CD8-positive, alpha-beta memory T cell (primary cell): ENCODE measurements at regions not wholly inside any gene's neighbourhood (a gene's known extent, or its start where the extent isn't known, plus 50 kb on each side); places are given as distances from the start of the nearest gene placed in this dataset.

Source experiments
- CTCF ChIA-PET: fragments of 350-600 bp; sonication (Branson Sonifier 250); formaldehyde crosslinking; loops from one replicate; lab custom pipeline; 2021; ENCODE audit warnings: antibody characterized with exemption; lab: Charles Lee
- POLR2A ChIA-PET: fragments of 350-600 bp; sonication (Branson Sonifier 250); formaldehyde crosslinking; loops from one replicate; lab custom pipeline; 2021; ENCODE audit warnings: antibody characterized with exemption; lab: Charles Lee
- DNase-seq, 5 donors: peaks; one replicate each; pipeline versions ENCODE4 v3.0.0 to v3.0.0-alpha.2; 2020 to 2022; ENCODE audit warnings: mixed read lengths in 1 of 5
- H3K27ac ChIP-seq: one replicate; pipeline ENCODE4 v1.7.0; 2013; ENCODE audit warnings: low read depth, mild to moderate bottlenecking, low read length, moderate library complexity
- H3K27me3 ChIP-seq: 2 replicates; pipeline ENCODE4 v1.7.0; 2013; ENCODE audit warnings: low read length, mild to moderate bottlenecking; ENCODE audit not compliant: insufficient read depth, poor library complexity, severe bottlenecking
- H3K36me3 ChIP-seq: 2 replicates; pipeline ENCODE4 v1.7.0; 2013; ENCODE audit warnings: mild to moderate bottlenecking, low read length, moderate library complexity; ENCODE audit not compliant: insufficient read depth
- H3K4me1 ChIP-seq: 2 replicates; pipeline ENCODE4 v1.7.0; 2013; ENCODE audit warnings: mild to moderate bottlenecking, low read length, moderate library complexity; ENCODE audit not compliant: insufficient read depth
- H3K4me3 ChIP-seq: 2 replicates; pipeline ENCODE4 v1.7.0; 2013; ENCODE audit warnings: mild to moderate bottlenecking, low read length
- H3K9me3 ChIP-seq: 2 replicates; pipeline ENCODE4 v1.7.0; 2013; ENCODE audit warnings: mild to moderate bottlenecking, low read length
- H3K27ac Mint-ChIP-seq, 8 donors: one replicate each; pipeline ENCODE4 v1.8.0; 2020 to 2021; ENCODE audit warnings: mixed read lengths in 8 of 8, mild to moderate bottlenecking in 6 of 8, inconsistent platforms in 3 of 8, moderate library complexity in 3 of 8
- H3K27me3 Mint-ChIP-seq, 2 donors: one replicate each; pipeline ENCODE4 v1.8.0; 2020 to 2021; ENCODE audit warnings: mixed read lengths in 2 of 2, mild to moderate bottlenecking in 1 of 2, moderate library complexity in 1 of 2
- H3K36me3 Mint-ChIP-seq, 3 donors: one replicate each; pipeline ENCODE4 v1.8.0; 2020 to 2021; ENCODE audit warnings: mixed read lengths in 3 of 3, inconsistent platforms in 1 of 3, mild to moderate bottlenecking in 1 of 3
- H3K4me1 Mint-ChIP-seq, 3 donors: one replicate each; pipeline ENCODE4 v1.8.0; 2020 to 2021; ENCODE audit warnings: mixed read lengths in 3 of 3, inconsistent platforms in 1 of 3, mild to moderate bottlenecking in 1 of 3
- H3K4me3 Mint-ChIP-seq, 7 donors: one replicate each; pipeline ENCODE4 v1.8.0; 2020 to 2021; ENCODE audit warnings: mixed read lengths in 7 of 7, mild to moderate bottlenecking in 6 of 7, moderate library complexity in 4 of 7, inconsistent platforms in 2 of 7
- H3K9me3 Mint-ChIP-seq, 5 donors: one replicate each; pipeline ENCODE4 v1.8.0; 2020 to 2022; ENCODE audit warnings: mixed read lengths in 5 of 5, mild to moderate bottlenecking in 3 of 5, moderate library complexity in 2 of 5, inconsistent platforms in 1 of 5

DNA sequence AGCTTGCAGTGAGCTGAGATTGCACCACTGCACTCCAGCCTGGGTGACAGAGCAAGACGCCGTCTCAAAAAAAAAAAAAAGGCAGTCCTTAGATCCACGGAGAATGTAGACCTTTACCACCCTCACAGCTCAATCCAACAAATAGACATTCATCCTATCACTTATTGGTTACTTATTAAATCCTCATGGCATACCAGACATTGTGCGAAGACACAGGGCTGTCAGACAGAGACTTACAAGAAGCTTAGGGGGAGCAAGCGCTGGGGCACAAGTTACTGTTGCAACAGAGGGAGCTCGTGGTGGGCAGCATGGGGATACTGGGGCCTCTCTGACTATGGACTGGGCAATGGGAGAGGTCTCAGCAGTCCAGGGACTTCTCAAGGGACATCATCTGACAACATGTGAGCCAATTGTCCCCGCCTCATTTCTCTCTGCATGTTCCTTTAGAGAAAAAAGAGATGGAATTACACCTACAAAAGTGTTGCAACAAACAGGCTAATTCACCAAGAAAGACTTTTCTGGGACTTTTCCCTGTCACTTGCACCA is 82.8 kb upstream of the TNS3 start:
- Mint-ChIP-seq H3K4me3 (no peak overlapping the region), H3K27me3 (peaks cover 0 to 3% of the 10 kb centered on the region in 2 donors), H3K36me3 (no peaks in the 10 kb centered on the region), H3K4me1 (no peaks in the 10 kb centered on the region), H3K27ac (no peak overlapping the region), H3K9me3 (peaks cover 0 to 2% (median 0%) of the 10 kb centered on the region in 5 donors)
- Histone ChIP-seq H3K4me3 (no peak overlapping the region), H3K27ac (no peak overlapping the region), H3K4me1 (no peaks in the 10 kb centered on the region), H3K27me3 (no peaks in the 10 kb centered on the region), H3K36me3 (no peaks in the 10 kb centered on the region), H3K9me3 (no peaks in the 10 kb centered on the region)
- no peak for DNase-seq
- ChIA-PET POLR2A (no interaction called here), CTCF (no interaction called here)

DNA sequence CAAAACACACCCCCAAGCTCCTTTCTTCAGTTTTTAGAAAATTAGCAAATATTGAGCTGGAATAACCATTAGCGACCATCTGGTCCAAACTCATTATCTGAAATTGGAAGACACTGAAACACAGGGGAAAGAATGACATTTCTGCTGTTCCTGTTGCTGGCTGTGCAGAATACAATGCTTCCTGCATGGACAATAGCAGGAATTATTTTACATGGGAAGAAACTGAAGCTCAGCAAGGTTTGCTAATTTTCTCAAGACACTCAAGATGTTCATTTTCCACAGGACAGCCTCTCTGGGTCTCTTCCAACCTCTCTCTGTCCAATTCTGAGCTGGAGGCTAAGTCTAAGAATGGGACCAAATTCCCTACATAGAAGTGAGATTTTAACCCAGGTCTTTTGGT is 81.9 kb upstream of the TNS3 start:
- Mint-ChIP-seq H3K27me3 (peaks cover 0 to 3% of the 10 kb centered on the region in 2 donors), H3K4me3 (no peak overlapping the region), H3K36me3 (no peaks in the 10 kb centered on the region), H3K4me1 (no peaks in the 10 kb centered on the region), H3K9me3 (peaks cover 0 to 2% (median 0%) of the 10 kb centered on the region in 5 donors), H3K27ac (no peak overlapping the region)
- no peak for DNase-seq
- Histone ChIP-seq H3K27me3 (no peaks in the 10 kb centered on the region), H3K4me3 (no peak overlapping the region), H3K36me3 (no peaks in the 10 kb centered on the region), H3K9me3 (no peaks in the 10 kb centered on the region), H3K4me1 (no peaks in the 10 kb centered on the region), H3K27ac (no peak overlapping the region)
- ChIA-PET POLR2A (no interaction called here), CTCF (no interaction called here)

DNA sequence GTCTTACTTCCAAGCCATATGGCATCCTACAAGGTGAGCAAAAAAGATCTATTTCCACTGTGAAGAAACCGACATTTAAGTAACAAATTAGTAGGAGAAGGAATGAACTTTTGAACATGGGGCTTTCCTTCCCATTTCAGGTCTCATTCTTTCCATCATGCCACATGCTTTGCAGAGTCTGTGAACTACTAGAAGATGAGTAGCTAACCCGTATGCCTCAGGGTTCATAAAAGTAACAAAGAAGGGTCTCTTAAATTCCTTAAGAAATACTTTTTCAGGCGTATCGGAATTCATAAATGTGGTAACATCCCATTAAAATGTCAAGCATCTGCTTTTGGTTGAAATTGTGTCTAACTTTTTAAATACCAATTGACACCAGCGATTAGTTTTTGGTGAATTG is 81.3 kb upstream of the TNS3 start:
- no peak overlapping the region for H3K4me3 Mint-ChIP-seq
- no peak overlapping the region for H3K4me3 ChIP-seq
- H3K4me1 ChIP-seq, result no peaks in the 10 kb centered on the region
- no peak for DNase-seq
- H3K4me1 Mint-ChIP-seq, result no peaks in the 10 kb centered on the region
- H3K9me3 ChIP-seq, result no peaks in the 10 kb centered on the region
- CTCF ChIA-PET, result no interaction called here
- H3K27ac Mint-ChIP-seq, result no peak overlapping the region
- H3K36me3 Mint-ChIP-seq, result no peaks in the 10 kb centered on the region
- H3K27ac ChIP-seq, result no peak overlapping the region
- peaks cover 0 to 1% of the 10 kb centered on the region in 2 donors for H3K27me3 Mint-ChIP-seq
- H3K27me3 ChIP-seq, result no peaks in the 10 kb centered on the region
- POLR2A ChIA-PET, result no interaction called here
- H3K9me3 Mint-ChIP-seq, result peaks cover 0 to 2% (median 0%) of the 10 kb centered on the region in 5 donors
- H3K36me3 ChIP-seq, result no peaks in the 10 kb centered on the region

DNA sequence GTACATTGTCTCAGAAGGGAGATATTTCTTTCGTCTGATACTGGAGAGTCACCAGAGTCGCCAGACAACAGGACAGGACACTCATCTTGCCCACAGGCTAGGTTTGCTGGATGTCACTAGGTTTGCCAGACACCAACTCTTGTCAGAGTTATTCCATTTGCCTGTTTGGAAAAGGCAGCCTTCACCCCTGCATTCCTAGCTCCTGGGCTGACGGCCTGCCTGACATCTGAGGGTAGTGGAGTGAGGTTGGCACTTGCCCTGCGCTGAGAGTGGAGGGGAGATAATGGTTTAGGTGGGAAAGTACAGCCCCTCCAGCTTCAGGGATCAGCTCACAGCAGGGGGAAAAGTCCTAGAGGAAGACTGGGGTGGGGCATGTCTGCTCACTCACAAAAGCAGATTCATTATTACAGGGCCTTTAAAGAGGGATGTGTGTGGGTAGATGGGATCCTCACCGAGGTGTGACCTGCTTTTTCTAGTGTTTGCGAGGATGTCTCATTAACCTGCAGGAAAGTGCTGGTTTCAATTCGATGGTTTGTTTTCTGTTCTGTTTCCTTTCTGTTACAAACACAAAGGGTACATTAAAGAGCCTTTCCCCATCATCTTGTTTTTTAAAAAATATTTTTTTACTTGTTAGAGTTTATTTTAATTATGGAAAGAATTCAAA is 79.3 kb upstream of the TNS3 start:
- peaks cover 0 to 1% of the 10 kb centered on the region in 2 donors for H3K27me3 Mint-ChIP-seq
- no peak overlapping the region for H3K27ac Mint-ChIP-seq
- Histone ChIP-seq H3K4me1 (no peaks in the 10 kb centered on the region), H3K36me3 (no peaks in the 10 kb centered on the region), H3K27ac (no peak overlapping the region), H3K27me3 (no peaks in the 10 kb centered on the region), H3K4me3 (no peak overlapping the region), H3K9me3 (no peaks in the 10 kb centered on the region)
- ChIA-PET POLR2A (no interaction called here), CTCF (no interaction called here)
- H3K36me3 Mint-ChIP-seq, result no peaks in the 10 kb centered on the region
- peaks cover 0 to 2% (median 0%) of the 10 kb centered on the region in 5 donors for H3K9me3 Mint-ChIP-seq
- no peak for DNase-seq
- no peak overlapping the region for H3K4me3 Mint-ChIP-seq
- no peaks in the 10 kb centered on the region for H3K4me1 Mint-ChIP-seq

DNA sequence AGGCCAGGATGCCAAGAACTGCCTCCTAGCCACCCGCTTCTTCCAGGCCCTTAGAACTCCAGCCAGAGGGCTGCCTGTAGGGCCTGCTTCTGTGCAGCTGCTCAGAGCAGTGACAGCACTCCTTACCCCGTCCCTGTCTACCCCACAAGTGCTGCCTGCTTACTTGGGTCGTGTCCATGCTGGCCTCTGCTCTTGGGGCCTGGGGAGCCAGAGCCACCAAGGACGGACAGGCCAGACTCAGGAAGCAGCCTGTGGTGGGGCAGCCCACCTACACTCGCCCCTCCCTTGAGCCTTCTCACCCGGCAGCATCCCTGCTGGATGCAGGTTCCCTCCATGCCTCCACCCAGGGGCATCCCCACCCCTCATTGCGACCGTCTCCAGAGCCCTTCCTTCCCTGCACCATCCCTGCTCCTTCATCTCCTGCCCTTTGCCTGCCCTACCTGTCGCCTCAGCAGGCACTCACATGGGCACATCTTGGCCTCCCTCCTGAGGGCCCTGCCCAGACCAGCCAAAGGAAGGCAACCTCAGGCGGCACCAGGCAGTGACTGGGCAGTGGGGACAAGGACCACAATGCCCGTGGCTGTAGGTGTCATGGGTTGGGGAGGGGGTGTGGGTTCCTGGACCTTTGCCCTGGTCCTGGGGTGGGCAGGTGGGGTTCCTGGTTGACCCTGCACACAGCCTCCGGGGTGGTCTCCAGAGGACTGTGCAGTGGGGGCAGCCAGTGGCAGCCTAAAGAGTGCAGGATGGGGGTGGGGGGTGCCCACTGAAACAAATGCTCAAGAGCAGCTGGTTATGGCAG is 78.0 kb upstream of the TNS3 start:
- H3K27me3 Mint-ChIP-seq, result peaks cover 0 to 1% of the 10 kb centered on the region in 2 donors
- no peaks in the 10 kb centered on the region for H3K36me3 ChIP-seq
- H3K27me3 ChIP-seq, result no peaks in the 10 kb centered on the region
- H3K9me3 Mint-ChIP-seq, result peaks cover 0 to 2% (median 0%) of the 10 kb centered on the region in 5 donors
- H3K4me3 Mint-ChIP-seq, result no peak overlapping the region
- H3K4me3 ChIP-seq, result no peak overlapping the region
- no peak for DNase-seq
- CTCF ChIA-PET, result no interaction called here
- H3K27ac ChIP-seq, result no peak overlapping the region
- H3K4me1 ChIP-seq, result no peaks in the 10 kb centered on the region
- H3K9me3 ChIP-seq, result no peaks in the 10 kb centered on the region
- no peak overlapping the region for H3K27ac Mint-ChIP-seq
- POLR2A ChIA-PET, result no interaction called here
- no peaks in the 10 kb centered on the region for H3K4me1 Mint-ChIP-seq
- no peaks in the 10 kb centered on the region for H3K36me3 Mint-ChIP-seq

DNA sequence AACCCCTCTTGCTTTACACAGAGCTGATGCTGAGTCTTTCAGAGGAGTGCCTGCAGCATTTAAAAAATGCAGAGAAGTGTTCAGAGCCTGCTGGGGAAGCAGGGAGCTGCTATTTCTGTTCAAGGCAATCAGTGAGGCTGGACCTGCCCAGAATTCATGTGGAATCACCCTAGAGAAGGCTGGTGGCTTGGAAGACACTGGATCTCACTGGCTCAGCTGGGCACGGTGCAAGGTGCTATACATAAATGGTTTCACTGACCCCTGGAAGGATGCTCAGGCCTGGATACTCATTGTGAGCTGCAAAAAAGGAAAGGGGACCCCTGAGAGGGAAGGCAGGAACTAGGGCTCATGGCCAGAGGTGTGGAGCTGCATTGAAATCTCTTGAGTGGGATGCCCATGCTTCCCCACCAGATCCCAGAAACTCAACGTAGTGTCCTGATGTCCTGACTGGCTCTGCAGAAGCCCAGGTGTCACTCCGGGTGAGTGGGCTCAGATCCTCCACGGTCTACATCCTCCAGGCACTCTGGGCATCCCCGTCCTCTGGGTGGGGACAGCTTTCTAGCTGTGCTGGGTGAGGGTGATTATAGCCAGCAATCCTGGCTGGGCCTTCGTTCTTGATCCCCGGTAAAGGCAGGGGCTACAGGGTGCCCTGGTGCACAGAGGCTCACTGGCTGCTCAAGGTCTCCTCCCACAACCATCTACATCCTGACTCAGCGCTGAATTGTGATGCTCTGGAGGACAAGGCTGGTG is 77.2 kb upstream of the TNS3 start:
- Histone ChIP-seq H3K4me1 (no peaks in the 10 kb centered on the region), H3K27ac (no peak overlapping the region), H3K4me3 (no peak overlapping the region), H3K27me3 (no peaks in the 10 kb centered on the region), H3K9me3 (no peaks in the 10 kb centered on the region), H3K36me3 (no peaks in the 10 kb centered on the region)
- no peak overlapping the region for H3K27ac Mint-ChIP-seq
- H3K9me3 Mint-ChIP-seq, result peaks cover 0 to 2% (median 0%) of the 10 kb centered on the region in 5 donors
- ChIA-PET CTCF (no interaction called here), POLR2A (no interaction called here)
- no peaks in the 10 kb centered on the region for H3K4me1 Mint-ChIP-seq
- no peaks in the 10 kb centered on the region for H3K36me3 Mint-ChIP-seq
- peaks cover 0 to 1% of the 10 kb centered on the region in 2 donors for H3K27me3 Mint-ChIP-seq
- no peak for DNase-seq
- H3K4me3 Mint-ChIP-seq, result no peak overlapping the region

DNA sequence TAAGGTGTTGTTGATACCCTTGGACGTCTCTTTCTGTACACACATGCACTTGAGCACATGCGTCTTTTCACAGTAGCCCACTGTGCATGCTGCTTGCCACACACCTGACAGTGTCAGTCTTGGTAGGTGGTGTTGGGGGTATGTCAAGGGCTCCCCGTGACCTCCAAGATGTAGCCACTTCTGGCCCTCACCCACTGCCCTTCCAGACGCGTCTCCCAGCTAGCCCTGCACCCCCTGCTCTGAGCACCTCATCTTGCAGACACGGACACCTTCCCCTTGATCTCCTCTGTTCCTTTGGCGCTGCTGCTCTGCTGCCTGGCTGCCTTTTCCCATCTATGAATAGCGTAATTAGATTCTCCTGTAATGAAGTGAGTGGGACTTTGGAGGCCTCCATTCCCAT is 75.2 kb upstream of the TNS3 start:
- H3K27me3 Mint-ChIP-seq, result no peaks in the 10 kb centered on the region
- Histone ChIP-seq H3K27ac (no peak overlapping the region), H3K9me3 (no peaks in the 10 kb centered on the region), H3K36me3 (no peaks in the 10 kb centered on the region), H3K4me1 (no peaks in the 10 kb centered on the region), H3K27me3 (no peaks in the 10 kb centered on the region), H3K4me3 (no peak overlapping the region)
- POLR2A ChIA-PET, result no interaction called here
- H3K36me3 Mint-ChIP-seq, result no peaks in the 10 kb centered on the region
- CTCF ChIA-PET, result no interaction called here
- peaks cover 0 to 2% (median 0%) of the 10 kb centered on the region in 5 donors for H3K9me3 Mint-ChIP-seq
- no peak overlapping the region for H3K4me3 Mint-ChIP-seq
- H3K27ac Mint-ChIP-seq, result no peak overlapping the region
- no peaks in the 10 kb centered on the region for H3K4me1 Mint-ChIP-seq
- no peak for DNase-seq
